Small intestine (tissue), 7 donors: ENCODE measurements at regions not wholly inside any gene's neighbourhood (a gene's known extent, or its start where the extent isn't known, plus 50 kb on each side); places are given as distances from the start of the nearest gene placed in this dataset.

Experiments
- DNase-seq, 2 donors: peaks; one replicate each; pipeline versions ENCODE4 v3.0.0 to v3.0.0-alpha.2; 2013
- FAIRE-seq: peaks from 2 replicates; lab custom pipeline; 2012; peaks lifted over from hg19 to GRCh38; lab: Jason Lieb, UNC
- H3K27ac ChIP-seq, 3 donors: one replicate each; pipeline ENCODE4 v1.5.1; 2013; ENCODE audit warnings: low read length in 2 of 3, mild to moderate bottlenecking in 2 of 3, control low read depth in 1 of 3, inconsistent platforms in 1 of 3, low read depth in 1 of 3, moderate library complexity in 1 of 3
- H3K27me3 ChIP-seq, 3 donors: one replicate each; pipeline ENCODE4 v1.6.1; 2013; ENCODE audit warnings: low read length in 3 of 3, inconsistent platforms in 1 of 3; ENCODE audit not compliant: control insufficient read depth in 3 of 3, insufficient read depth in 3 of 3
- H3K36me3 ChIP-seq, 3 donors: one replicate each; pipeline ENCODE4 v1.6.1; 2013; ENCODE audit warnings: low read length in 3 of 3, inconsistent platforms in 1 of 3, low read depth in 1 of 3, mild to moderate bottlenecking in 1 of 3, moderate library complexity in 1 of 3; ENCODE audit not compliant: control insufficient read depth in 3 of 3, insufficient read depth in 2 of 3
- H3K4me1 ChIP-seq, 3 donors: one replicate each; pipeline ENCODE4 v1.6.1; 2013; ENCODE audit warnings: low read length in 2 of 3, inconsistent platforms in 1 of 3, low read depth in 1 of 3, mild to moderate bottlenecking in 1 of 3, moderate library complexity in 1 of 3; ENCODE audit not compliant: control insufficient read depth in 3 of 3, insufficient read depth in 2 of 3
- H3K4me3 ChIP-seq, 3 donors: one replicate each; pipeline ENCODE4 v1.5.1; 2013; ENCODE audit warnings: low read length in 3 of 3, control low read depth in 1 of 3, inconsistent platforms in 1 of 3, low read depth in 1 of 3, mild to moderate bottlenecking in 1 of 3, moderate library complexity in 1 of 3
- H3K9me3 ChIP-seq, 2 donors: one replicate each; pipeline ENCODE4 v1.6.1; 2013; ENCODE audit warnings: low read depth in 1 of 2, low read length in 1 of 2; ENCODE audit not compliant: control insufficient read depth in 2 of 2, insufficient read depth in 1 of 2
- WGBS, 3 donors: extraction: QIAGEN DNeasy Blood & Tissue Kit; methylation state at CpG; one replicate each; pipeline ENCODE4 v1.1.7; 2013; 5-methylcytosine and 5-hydroxymethylcytosine counted together
- donor health status: healthy with polysubstance abuse.
- donor health status: control.
- donor health status: control.
- donor health status: Bipolar disorder and iron deficiency.
- donor health status: healthy.

DNA sequence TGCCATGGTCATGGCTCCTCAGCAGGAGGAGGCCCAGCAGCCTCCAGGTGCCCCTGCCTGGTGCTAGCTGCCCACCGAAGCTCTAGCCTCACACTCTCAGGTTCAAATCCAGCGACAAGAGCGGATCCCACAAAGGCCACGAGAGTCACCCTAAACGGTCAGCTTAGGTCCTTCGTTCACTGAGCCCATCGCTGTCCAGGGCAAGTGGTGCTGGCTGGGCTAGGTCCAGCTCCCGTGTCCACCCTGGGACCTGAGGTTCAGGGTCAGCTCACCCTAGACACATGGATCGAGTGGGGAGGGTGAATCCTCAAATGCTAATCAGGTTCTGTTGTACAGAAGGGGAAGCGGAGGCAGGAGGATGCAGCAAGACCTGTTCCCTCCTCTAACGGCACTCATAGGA is 171.9 kb upstream of the SULF2 start:
- DNase-seq (no peak), FAIRE-seq (no peak)
- no peaks in the 10 kb centered on the region for H3K36me3 ChIP-seq
- no peak overlapping the region for H3K27ac ChIP-seq
- WGBS, 3 donors, result 85 to 90% (median 89%) methylated on average over 11 of the region's 11 CpGs
- no peaks in the 10 kb centered on the region for H3K4me1 ChIP-seq
- H3K27me3 ChIP-seq, result no peaks in the 10 kb centered on the region
- H3K4me3 ChIP-seq, result no peak overlapping the region
- no peaks in the 10 kb centered on the region for H3K9me3 ChIP-seq

DNA sequence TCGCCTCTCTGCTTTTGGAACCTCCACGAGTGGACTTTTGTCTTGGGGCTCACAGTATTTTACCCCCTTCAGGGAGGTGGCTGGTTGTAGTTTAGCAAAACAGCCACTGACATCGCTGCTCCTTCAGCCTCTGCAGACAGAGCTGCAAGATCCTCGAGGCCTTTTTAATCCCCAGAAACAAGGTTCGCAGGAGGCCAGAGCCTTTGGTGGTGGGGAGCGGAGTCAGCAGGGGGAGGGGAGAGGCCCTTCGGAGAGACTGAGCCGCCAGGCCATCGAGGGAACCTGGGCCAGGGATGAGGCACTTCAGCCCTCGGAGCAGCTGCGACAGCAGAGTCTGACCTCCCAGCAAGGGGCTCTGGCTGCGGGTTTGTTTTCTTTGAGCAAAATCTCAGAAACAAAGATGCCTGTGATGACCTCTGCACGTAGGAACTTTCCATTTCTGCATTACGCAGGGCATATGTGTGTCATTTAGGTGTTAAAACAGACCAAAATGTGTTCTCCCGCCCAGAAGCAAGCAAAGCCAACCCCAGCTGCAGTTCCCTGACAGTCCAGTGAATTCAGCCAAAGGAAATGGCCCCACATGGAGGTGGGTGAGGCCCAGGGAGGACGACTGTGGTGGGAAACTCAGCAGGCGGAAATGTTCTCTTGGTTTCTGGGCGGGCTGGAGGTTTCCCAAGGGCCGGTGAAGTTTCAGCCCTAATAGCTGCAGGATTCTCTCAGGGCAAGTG is 171.2 kb upstream of the SULF2 start:
- WGBS, 3 donors, result 69 to 73% (median 72%) methylated on average over 19 of the region's 19 CpGs
- Histone ChIP-seq H3K27me3 (no peaks in the 10 kb centered on the region), H3K4me1 (no peaks in the 10 kb centered on the region), H3K36me3 (no peaks in the 10 kb centered on the region), H3K27ac (no peak overlapping the region), H3K4me3 (no peak overlapping the region), H3K9me3 (no peaks in the 10 kb centered on the region)
- FAIRE-seq (no peak), DNase-seq (no peak)

DNA sequence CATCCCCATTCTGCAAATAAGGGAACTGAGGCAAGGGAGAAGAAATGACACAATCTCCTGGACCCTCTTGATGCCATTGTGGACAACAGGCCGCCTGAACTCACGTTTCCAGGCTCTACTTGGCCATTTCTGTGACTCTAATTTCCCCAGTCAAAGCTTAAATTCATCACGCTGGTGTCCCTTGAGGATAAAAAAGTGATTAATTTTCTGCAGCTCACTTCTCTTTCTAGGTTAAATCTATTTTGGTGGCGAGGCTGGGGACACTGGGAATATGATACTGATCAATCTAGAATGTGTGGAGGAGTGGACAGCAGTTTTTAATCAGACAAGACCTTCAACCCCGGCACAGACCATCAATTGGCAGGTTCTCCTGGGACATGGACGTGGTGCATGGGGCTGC is 168.2 kb upstream of the SULF2 start:
- no peak for DNase-seq
- Histone ChIP-seq H3K9me3 (no peaks in the 10 kb centered on the region), H3K4me3 (no peak overlapping the region), H3K27ac (no peak overlapping the region), H3K4me1 (no peaks in the 10 kb centered on the region), H3K27me3 (no peaks in the 10 kb centered on the region), H3K36me3 (no peaks in the 10 kb centered on the region)
- 52 to 73% (median 63%) methylated on average over 6 of the region's 6 CpGs for WGBS, 3 donors
- FAIRE-seq, result no peak

DNA sequence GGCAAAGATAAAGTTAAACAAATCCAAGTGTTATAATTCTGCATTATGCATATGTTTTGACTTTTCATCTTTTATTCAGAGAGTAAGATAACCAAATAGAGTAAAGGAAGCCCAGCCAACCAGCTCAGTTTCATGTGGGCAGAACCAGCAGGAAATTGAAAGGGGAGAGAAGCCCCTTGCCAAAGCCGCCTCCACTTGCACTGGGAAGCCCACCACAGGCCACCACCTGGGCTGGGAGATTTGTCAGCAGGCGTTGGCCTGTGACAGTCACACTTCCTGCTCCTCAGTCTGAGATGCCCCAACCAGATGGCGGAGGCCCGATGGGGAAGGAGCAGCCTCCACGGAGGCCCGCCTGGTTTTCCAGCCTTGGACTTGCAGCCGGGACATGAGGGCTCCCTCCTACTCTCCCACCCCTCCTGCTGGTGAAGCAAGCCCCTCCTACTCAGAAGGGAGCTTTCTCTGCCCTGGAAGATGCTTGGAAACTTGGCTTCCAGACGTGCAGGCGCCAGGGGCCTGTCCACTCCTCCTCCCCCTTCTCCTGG is 166.8 kb upstream of the SULF2 start:
- Histone ChIP-seq H3K36me3 (no peaks in the 10 kb centered on the region), H3K4me3 (no peak overlapping the region), H3K9me3 (no peaks in the 10 kb centered on the region), H3K27me3 (no peaks in the 10 kb centered on the region), H3K27ac (no peak overlapping the region), H3K4me1 (no peaks in the 10 kb centered on the region)
- 71 to 79% (median 72%) methylated on average over 8 to 9 of the region's 9 CpGs for WGBS, 3 donors
- FAIRE-seq (no peak), DNase-seq (no peak)

DNA sequence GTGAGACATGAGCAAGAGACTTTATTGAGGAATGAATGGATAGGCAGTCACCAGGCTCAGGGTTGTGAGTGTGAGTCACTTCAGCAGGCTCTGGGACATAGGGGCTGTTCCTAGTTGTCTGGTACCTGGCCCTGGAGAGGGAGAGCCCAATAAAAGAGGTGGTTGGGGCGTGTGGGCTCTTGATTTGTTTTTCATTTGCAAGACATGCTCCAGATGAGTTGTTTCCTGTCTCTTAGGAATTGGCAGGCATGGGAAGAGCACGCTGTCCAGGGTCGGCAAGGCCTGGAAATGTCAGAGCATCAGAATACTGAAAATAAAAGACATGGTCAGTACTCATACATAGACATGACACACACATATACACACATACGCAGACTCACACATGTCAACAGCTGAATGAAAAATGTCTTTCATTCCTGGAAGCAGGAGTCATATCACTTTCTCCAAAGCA is 166.3 kb upstream of the SULF2 start:
- no peak for FAIRE-seq

DNA sequence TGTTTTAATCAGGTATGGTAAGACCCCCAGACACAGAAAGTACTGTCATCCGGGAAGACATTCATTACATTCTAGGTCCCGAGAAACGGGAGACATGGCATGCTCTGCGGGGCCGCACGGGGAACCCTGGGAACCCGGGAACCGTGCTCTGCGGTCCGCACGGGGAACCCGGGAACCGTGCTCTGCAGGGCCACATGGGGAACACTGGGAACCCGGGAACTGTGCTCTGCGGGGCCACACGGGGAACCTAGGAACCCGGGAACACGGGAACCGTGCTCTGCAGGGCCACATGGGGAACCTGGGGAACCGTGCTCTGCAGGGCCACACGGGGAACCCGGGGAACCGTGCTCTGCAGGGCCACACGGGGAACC is 165.6 kb upstream of the SULF2 start:
- FAIRE-seq, result no peak

More for the DNA sequence above, 166.3 kb upstream of the SULF2 start:
- DNase-seq, result no peak
- Histone ChIP-seq H3K27ac (no peak overlapping the region), H3K27me3 (no peaks in the 10 kb centered on the region), H3K4me3 (no peak overlapping the region), H3K4me1 (no peaks in the 10 kb centered on the region), H3K36me3 (no peaks in the 10 kb centered on the region), H3K9me3 (no peaks in the 10 kb centered on the region)
- WGBS, 3 donors, result 47 to 59% (median 51%) methylated on average over 4 of the region's 4 CpGs

DNA sequence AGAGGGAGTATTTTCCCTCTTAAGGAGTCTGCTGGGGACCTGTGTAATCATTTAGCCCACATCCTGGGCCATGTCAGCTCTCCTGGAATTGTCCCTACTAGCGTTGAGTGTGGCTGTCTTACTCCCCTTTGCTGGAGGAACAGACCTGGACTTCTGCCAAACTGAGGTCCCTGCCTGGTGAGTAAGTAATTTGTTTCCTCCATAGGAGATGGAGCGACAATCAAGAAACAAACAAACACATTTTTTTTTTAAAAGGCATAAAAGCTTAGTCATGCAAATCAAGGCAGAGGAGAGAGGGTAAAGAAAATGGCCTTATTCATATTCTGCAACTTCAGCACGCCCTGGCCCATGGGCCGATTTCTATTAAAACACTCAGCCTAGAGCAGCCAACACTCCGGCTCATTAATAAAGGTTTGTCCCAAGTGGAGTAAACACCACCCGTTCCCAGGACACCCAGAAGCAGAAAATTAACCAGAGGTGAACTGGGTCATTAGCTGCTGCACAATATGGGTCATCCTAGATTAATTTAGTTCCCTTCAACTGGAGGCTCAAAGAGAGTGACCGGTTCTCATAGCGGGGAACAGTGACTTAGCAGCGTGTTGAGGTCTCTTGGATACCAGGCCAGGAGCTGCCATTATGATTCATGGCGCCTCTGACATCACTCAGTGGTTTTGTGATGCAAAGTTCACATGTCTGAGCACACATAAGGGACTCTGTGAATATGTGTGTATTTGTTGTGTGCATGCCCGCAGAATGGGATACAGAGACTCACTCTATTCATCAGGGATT is 165.0 kb upstream of the SULF2 start:
- 69 to 73% (median 70%) methylated on average over 11 of the region's 11 CpGs for WGBS, 3 donors
- no peaks in the 10 kb centered on the region for H3K9me3 ChIP-seq
- no peaks in the 10 kb centered on the region for H3K36me3 ChIP-seq
- no peak overlapping the region for H3K27ac ChIP-seq
- H3K4me1 ChIP-seq, result no peaks in the 10 kb centered on the region
- FAIRE-seq (no peak), DNase-seq (peak in 1 of 2 donors; percentile 9)
- no peaks in the 10 kb centered on the region for H3K27me3 ChIP-seq
- no peak overlapping the region for H3K4me3 ChIP-seq

More for the DNA sequence above, 165.6 kb upstream of the SULF2 start:
- no peaks in the 10 kb centered on the region for H3K4me1 ChIP-seq
- DNase-seq, result no peak
- H3K27ac ChIP-seq, result no peak overlapping the region
- H3K4me3 ChIP-seq, result no peak overlapping the region
- no peaks in the 10 kb centered on the region for H3K36me3 ChIP-seq
- 91 to 94% (median 94%) methylated on average over 21 to 24 of the region's 24 CpGs for WGBS, 3 donors
- H3K27me3 ChIP-seq, result no peaks in the 10 kb centered on the region
- no peaks in the 10 kb centered on the region for H3K9me3 ChIP-seq

DNA sequence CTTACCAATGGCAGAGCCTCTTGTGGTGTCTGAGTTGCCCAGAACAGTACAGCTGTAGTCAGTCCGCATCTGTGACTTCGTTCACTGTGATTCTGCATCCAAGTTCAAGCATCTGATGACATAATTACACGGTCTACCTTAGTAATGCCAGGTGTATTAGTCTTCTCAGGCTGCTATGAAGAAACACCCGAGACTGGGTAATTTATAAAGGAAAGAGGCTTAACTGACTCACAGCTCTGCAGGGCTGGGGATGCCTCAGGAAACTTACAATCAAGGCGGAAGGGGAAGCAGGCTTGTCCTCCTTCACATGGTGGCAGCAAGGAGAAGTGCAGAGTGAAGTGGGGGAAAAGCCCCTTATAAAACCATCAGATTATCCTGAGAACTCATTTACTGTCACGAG is 163.9 kb upstream of the SULF2 start:
- DNase-seq, result no peak
- no peaks in the 10 kb centered on the region for H3K4me1 ChIP-seq
- no peaks in the 10 kb centered on the region for H3K27me3 ChIP-seq
- 64 to 75% (median 67%) methylated on average over 6 of the region's 6 CpGs for WGBS, 3 donors
- H3K4me3 ChIP-seq, result no peak overlapping the region
- no peaks in the 10 kb centered on the region for H3K36me3 ChIP-seq
- no peak for FAIRE-seq
- H3K9me3 ChIP-seq, result no peaks in the 10 kb centered on the region
- H3K27ac ChIP-seq, result no peak overlapping the region
